ENCODE measurements at regions not wholly inside any gene's neighbourhood (a gene's known extent, or its start where the extent isn't known, plus 50 kb on each side); places are given as distances from the start of the nearest gene placed in this dataset.
A peak's percentile ranks its signal among the peaks of the same experiment; 100 is the strongest.

GRCh38 chr9:90021216-90021906 lies 416.5 kb downstream of the GADD45G start:
- Mint-ChIP-seq H3K36me3 (ENCODE audit: low read depth) (no peaks in the 10 kb centered on the region), H3K4me3 (no peak overlapping the region), H3K4me1 (peaks cover 3% of the 10 kb centered on the region), H3K27ac (no peak overlapping the region), H3K27me3 (ENCODE audit: insufficient read depth) (peaks cover 11% of the 10 kb centered on the region), H3K9me3 (peaks cover 6% of the 10 kb centered on the region)
- Histone ChIP-seq H3K4me1 (ENCODE audit: control insufficient read depth, insufficient read depth, low read length) (no peaks in the 10 kb centered on the region), H3K4me3 (ENCODE audit: low read length) (no peak overlapping the region), H3K9me3 (ENCODE audit: control insufficient read depth, low read length) (no peaks in the 10 kb centered on the region), H3K9ac (ENCODE audit: extremely low read depth, low read length, poor library complexity, severe bottlenecking) (no peak overlapping the region), H3K36me3 (ENCODE audit: control insufficient read depth, insufficient read depth, low read length) (no peaks in the 10 kb centered on the region), H3K27ac (ENCODE audit: low read depth, low read length) (no peak overlapping the region), H3K27me3 (ENCODE audit: control insufficient read depth, insufficient read depth, low read length, poor library complexity, severe bottlenecking) (no peaks in the 10 kb centered on the region)
- DNase-seq: no peak
- WGBS, 2 experiments (ENCODE audit: insufficient coverage in 1 of 2, insufficient read length in 1 of 2): 93% methylated on average over 14 of the region's 14 CpGs
- TF ChIP-seq, protein P1, sequence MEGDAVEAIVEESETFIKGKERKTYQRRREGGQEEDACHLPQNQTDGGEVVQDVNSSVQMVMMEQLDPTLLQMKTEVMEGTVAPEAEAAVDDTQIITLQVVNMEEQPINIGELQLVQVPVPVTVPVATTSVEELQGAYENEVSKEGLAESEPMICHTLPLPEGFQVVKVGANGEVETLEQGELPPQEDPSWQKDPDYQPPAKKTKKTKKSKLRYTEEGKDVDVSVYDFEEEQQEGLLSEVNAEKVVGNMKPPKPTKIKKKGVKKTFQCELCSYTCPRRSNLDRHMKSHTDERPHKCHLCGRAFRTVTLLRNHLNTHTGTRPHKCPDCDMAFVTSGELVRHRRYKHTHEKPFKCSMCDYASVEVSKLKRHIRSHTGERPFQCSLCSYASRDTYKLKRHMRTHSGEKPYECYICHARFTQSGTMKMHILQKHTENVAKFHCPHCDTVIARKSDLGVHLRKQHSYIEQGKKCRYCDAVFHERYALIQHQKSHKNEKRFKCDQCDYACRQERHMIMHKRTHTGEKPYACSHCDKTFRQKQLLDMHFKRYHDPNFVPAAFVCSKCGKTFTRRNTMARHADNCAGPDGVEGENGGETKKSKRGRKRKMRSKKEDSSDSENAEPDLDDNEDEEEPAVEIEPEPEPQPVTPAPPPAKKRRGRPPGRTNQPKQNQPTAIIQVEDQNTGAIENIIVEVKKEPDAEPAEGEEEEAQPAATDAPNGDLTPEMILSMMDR (conservative IDR thresholded peaks at IDR 0.05): no peak

GRCh38 chr9:90022474-90022873 lies 417.7 kb downstream of the GADD45G start:
- Mint-ChIP-seq H3K27ac (no peak overlapping the region), H3K9me3 (peaks cover 6% of the 10 kb centered on the region), H3K4me3 (no peak overlapping the region), H3K27me3 (ENCODE audit: insufficient read depth) (peaks cover 11% of the 10 kb centered on the region), H3K4me1 (peaks cover 2% of the 10 kb centered on the region), H3K36me3 (ENCODE audit: low read depth) (no peaks in the 10 kb centered on the region)
- H3K27ac ChIP-seq (ENCODE audit: low read depth, low read length): no peak overlapping the region
- no peaks in the 10 kb centered on the region for H3K4me1 ChIP-seq (ENCODE audit: control insufficient read depth, insufficient read depth, low read length)
- no peak overlapping the region for H3K9ac ChIP-seq (ENCODE audit: extremely low read depth, low read length, poor library complexity, severe bottlenecking)
- peak; percentile 12 for DNase-seq
- no peaks in the 10 kb centered on the region for H3K9me3 ChIP-seq (ENCODE audit: control insufficient read depth, low read length)
- no peaks in the 10 kb centered on the region for H3K36me3 ChIP-seq (ENCODE audit: control insufficient read depth, insufficient read depth, low read length)
- TF ChIP-seq, protein P1 (conservative IDR thresholded peaks at IDR 0.05): no peak
- 92 to 97% methylated on average over 3 of the region's 3 CpGs for WGBS, 2 experiments (ENCODE audit: insufficient coverage in 1 of 2, insufficient read length in 1 of 2)
- no peak overlapping the region for H3K4me3 ChIP-seq (ENCODE audit: low read length)
- no peaks in the 10 kb centered on the region for H3K27me3 ChIP-seq (ENCODE audit: control insufficient read depth, insufficient read depth, low read length, poor library complexity, severe bottlenecking)

- Mint-ChIP-seq H3K36me3 (ENCODE audit: low read depth) (no peaks in the 10 kb centered on the region), H3K27me3 (ENCODE audit: insufficient read depth) (peaks cover 7% of the 10 kb centered on the region), H3K27ac (no peak overlapping the region), H3K4me1 (peaks cover 2% of the 10 kb centered on the region), H3K9me3 (peaks cover 6% of the 10 kb centered on the region), H3K4me3 (no peak overlapping the region)
- H3K4me3 ChIP-seq (ENCODE audit: low read length): no peak overlapping the region
- DNase-seq: no peak
- no peaks in the 10 kb centered on the region for H3K27me3 ChIP-seq (ENCODE audit: control insufficient read depth, insufficient read depth, low read length, poor library complexity, severe bottlenecking)
- 91 to 94% methylated on average over 5 of the region's 5 CpGs for WGBS, 2 experiments (ENCODE audit: insufficient coverage in 1 of 2, insufficient read length in 1 of 2)
- no peaks in the 10 kb centered on the region for H3K36me3 ChIP-seq (ENCODE audit: control insufficient read depth, insufficient read depth, low read length)
- TF ChIP-seq, protein P1 (conservative IDR thresholded peaks at IDR 0.05): no peak
- no peaks in the 10 kb centered on the region for H3K9me3 ChIP-seq (ENCODE audit: control insufficient read depth, low read length)
- H3K9ac ChIP-seq (ENCODE audit: extremely low read depth, low read length, poor library complexity, severe bottlenecking): no peak overlapping the region
- no peaks in the 10 kb centered on the region for H3K4me1 ChIP-seq (ENCODE audit: control insufficient read depth, insufficient read depth, low read length)
- no peak overlapping the region for H3K27ac ChIP-seq (ENCODE audit: low read depth, low read length)
Measured at GRCh38 chr9:90023861-90024260, 419.0 kb downstream of the GADD45G start.

Data from endodermal cell (in vitro differentiated cells).